ENCODE measurements at regions not wholly inside any gene's neighbourhood (a gene's known extent, or its start where the extent isn't known, plus 50 kb on each side); places are given as distances from the start of the nearest gene placed in this dataset.

DNA sequence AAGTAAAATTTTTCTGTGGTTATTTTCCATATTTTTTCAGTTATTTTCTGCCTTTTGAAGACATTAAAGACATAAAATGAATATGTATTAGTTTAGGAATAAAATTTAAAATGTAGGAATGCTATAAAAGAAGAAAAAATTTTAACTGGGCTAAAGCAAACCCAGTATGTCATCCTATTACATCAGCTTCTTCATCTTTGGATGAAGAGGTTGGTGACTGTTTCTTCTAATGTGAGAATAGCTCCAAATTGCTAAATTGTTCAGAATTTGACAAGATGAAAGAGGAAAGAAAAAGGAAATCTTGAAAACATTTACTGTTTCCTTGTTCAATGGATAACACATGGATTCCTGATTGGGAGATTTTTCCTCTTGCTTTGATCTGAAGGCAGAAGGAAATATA lies 52.7 kb upstream of the PZP start:
- no peak for TF ChIP-seq CTCF (IDR thresholded peaks at IDR 0.05)
- no peak for TF ChIP-seq RFX5 (IDR thresholded peaks at IDR 0.05; ENCODE audit: low read length)
- TF ChIP-seq EZH2phosphoT487 (IDR thresholded peaks at IDR 0.05; ENCODE audit: borderline replicate concordance, low read depth): no peak
- TF ChIP-seq EP300 (IDR thresholded peaks at IDR 0.05; ENCODE audit: borderline replicate concordance in 1 of 2, low read depth in 1 of 2, low read length in 1 of 2): no peak
- TF ChIP-seq, protein P1, sequence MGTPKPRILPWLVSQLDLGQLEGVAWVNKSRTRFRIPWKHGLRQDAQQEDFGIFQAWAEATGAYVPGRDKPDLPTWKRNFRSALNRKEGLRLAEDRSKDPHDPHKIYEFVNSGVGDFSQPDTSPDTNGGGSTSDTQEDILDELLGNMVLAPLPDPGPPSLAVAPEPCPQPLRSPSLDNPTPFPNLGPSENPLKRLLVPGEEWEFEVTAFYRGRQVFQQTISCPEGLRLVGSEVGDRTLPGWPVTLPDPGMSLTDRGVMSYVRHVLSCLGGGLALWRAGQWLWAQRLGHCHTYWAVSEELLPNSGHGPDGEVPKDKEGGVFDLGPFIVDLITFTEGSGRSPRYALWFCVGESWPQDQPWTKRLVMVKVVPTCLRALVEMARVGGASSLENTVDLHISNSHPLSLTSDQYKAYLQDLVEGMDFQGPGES (IDR thresholded peaks at IDR 0.05; ENCODE audit: low read depth, low read length): no peak
- no peak for TF ChIP-seq FOXM1 (IDR thresholded peaks at IDR 0.05; ENCODE audit: low read depth)
- TF ChIP-seq MEF2A (IDR thresholded peaks at IDR 0.05; ENCODE audit: borderline replicate concordance, low read depth): no peak
- TF ChIP-seq USF1 (IDR thresholded peaks at IDR 0.05; ENCODE audit: borderline replicate concordance, low read depth): no peak
- TF ChIP-seq MXI1 (IDR thresholded peaks at IDR 0.05; ENCODE audit: low read depth, low read length): no peak
- no peak for TF ChIP-seq RXRA (IDR thresholded peaks at IDR 0.05; ENCODE audit: borderline replicate concordance, low read depth)
- TF ChIP-seq NRF1 (IDR thresholded peaks at IDR 0.05; ENCODE audit: low read depth, low read length): no peak
- TF ChIP-seq MAX (IDR thresholded peaks at IDR 0.05; ENCODE audit: low read depth): no peak
